ENCODE measurements at regions not wholly inside any gene's neighbourhood (a gene's known extent, or its start where the extent isn't known, plus 50 kb on each side); places are given as distances from the start of the nearest gene placed in this dataset.

DNA sequence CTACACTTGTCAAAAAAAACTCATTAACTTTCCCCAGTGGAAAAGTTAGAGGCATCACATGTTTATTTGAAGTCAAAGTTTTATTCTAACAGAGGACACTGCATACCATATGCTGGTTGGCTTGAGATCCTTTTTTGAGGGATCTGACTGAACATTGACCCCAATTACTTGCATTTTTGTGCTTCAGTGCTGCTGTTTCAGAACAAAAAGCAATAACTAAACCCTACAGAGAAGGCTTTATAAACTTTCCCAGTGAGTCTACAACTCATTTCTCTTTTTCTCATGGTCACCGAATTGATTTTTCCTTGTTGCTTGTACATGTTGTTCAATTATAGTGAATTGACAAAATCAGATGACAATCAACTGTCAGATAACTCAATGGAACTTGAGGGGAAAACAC, 69.3 kb upstream of the PHYHIPL start:
- TF ChIP-seq, protein P1, sequence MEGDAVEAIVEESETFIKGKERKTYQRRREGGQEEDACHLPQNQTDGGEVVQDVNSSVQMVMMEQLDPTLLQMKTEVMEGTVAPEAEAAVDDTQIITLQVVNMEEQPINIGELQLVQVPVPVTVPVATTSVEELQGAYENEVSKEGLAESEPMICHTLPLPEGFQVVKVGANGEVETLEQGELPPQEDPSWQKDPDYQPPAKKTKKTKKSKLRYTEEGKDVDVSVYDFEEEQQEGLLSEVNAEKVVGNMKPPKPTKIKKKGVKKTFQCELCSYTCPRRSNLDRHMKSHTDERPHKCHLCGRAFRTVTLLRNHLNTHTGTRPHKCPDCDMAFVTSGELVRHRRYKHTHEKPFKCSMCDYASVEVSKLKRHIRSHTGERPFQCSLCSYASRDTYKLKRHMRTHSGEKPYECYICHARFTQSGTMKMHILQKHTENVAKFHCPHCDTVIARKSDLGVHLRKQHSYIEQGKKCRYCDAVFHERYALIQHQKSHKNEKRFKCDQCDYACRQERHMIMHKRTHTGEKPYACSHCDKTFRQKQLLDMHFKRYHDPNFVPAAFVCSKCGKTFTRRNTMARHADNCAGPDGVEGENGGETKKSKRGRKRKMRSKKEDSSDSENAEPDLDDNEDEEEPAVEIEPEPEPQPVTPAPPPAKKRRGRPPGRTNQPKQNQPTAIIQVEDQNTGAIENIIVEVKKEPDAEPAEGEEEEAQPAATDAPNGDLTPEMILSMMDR (IDR thresholded peaks at IDR 0.05; ENCODE audit: insufficient read depth, low read depth, low read length), result no peak
- DNase-seq (ENCODE audit: low read depth), result no peak
- no peak overlapping the region for H3K4me3 ChIP-seq (ENCODE audit: low read depth, low read length)

DNA sequence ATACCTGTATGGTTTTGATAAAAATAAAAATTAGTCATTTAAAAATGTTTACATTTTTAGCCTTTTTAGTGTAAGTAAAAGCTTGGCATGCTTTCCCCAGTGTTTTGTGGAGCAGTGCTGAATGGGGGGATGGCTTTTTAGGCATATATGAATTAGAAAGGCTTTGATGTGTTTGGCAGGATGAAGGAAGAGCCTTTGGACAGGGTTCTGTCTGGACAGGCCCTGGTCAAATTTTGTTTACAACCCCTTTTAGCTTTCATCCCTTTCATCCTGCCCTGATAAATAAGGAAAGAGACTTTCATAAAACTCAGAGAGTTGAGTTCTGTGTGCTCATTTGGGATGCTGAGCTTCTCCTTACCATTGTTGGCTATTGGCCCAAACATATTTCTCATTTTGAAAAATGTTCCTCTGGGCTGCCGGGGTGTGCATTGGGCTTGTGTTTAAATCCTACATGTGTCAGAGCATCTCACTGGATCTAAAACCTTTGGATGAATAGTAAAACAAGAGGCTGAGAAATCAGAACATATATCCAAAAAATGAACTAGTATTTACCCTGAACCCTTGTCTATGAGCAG, 68.1 kb upstream of the PHYHIPL start:
- TF ChIP-seq, protein P1 (IDR thresholded peaks at IDR 0.05; ENCODE audit: insufficient read depth, low read depth, low read length), result no peak
- H3K4me3 ChIP-seq (ENCODE audit: low read depth, low read length), result no peak overlapping the region
- no peak for DNase-seq (ENCODE audit: low read depth)

DNA sequence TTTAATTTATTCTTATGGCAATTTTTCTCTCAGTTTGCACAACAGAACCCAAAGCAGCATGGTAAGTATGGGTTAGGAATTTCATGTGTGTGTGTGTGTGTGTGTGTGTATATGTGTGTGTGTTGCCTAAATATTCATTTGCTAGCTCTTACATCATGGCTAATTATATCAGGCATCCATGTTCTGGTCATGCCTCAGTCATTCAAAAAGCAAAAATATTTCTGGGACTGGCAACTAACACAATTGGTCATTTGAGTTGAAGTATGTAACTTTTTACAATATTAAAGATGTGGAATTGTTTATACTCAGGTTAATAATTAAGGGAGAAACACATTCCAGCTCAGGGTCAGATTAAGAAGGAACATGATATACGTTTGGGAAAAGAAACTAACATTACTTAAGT, 67.6 kb upstream of the PHYHIPL start:
- DNase-seq (ENCODE audit: low read depth), result no peak
- no peak overlapping the region for H3K4me3 ChIP-seq (ENCODE audit: low read depth, low read length)
- TF ChIP-seq, protein P1 (IDR thresholded peaks at IDR 0.05; ENCODE audit: insufficient read depth, low read depth, low read length), result no peak

DNA sequence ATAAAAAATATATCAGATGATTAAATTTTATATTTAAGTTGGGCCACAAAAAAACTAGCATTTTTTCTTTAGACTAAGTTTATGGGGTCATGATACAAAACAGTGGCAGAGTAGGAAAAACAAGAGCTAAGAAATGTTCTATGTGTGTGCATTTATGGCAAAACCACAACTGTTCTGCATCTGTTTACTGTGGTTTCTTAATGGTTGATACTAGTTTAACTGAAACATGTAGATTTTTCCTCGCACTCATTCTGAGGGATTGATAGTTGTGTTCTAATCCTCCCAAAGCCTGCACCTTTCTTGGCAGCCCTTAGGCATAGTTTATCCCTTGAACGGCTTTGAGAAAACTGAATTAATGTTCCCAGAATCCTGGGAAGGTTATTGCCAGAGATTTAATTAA, 66.6 kb upstream of the PHYHIPL start:
- DNase-seq (ENCODE audit: low read depth), result peak; percentile 20
- TF ChIP-seq, protein P1 (IDR thresholded peaks at IDR 0.05; ENCODE audit: insufficient read depth, low read depth, low read length), result no peak
- H3K4me3 ChIP-seq (ENCODE audit: low read depth, low read length), result no peak overlapping the region

DNA sequence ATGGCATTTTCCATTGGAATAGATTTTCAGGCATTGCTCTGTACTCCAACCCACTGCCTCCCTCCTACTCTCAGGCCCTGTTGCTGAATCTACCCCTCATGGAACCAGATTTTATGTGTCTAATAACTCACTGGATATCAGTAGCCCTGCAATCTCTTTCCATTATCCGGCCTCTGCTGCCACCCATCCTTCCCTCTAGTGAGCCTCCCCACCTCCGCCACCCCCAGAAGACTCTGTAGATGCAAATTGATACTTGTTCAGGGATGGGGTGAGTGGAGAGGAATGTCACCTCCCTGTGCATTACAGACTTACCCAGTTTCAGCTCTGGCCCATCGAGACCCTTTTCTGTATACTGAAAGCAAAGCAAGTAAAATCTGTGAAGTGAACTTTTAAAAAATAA, 52.3 kb upstream of the PHYHIPL start:
- DNase-seq (ENCODE audit: low read depth), result no peak
- TF ChIP-seq, protein P1 (IDR thresholded peaks at IDR 0.05; ENCODE audit: insufficient read depth, low read depth, low read length), result no peak
- H3K4me3 ChIP-seq (ENCODE audit: low read depth, low read length), result no peak overlapping the region

DNA sequence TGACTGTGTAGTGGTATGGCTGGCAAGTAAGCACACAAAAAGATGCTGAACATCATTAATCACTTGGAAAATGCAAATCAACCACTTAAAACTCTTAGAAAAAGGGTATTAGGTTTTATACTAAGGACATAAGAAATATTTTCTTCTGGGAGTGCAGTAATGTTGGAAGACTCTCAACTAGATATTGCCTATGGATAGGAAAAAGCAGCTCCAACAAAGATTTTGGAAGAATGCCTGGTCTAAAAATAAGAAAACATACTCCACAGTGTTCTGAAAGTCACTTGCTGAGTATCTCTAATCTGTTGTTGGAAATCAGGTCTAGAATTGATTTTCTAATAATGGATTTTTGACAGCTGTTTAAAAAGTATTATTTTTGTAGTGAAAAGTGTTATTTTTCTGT, 50.8 kb upstream of the PHYHIPL start:
- TF ChIP-seq, protein P1 (IDR thresholded peaks at IDR 0.05; ENCODE audit: insufficient read depth, low read depth, low read length), result no peak
- no peak overlapping the region for H3K4me3 ChIP-seq (ENCODE audit: low read depth, low read length)
- no peak for DNase-seq (ENCODE audit: low read depth)

DNA sequence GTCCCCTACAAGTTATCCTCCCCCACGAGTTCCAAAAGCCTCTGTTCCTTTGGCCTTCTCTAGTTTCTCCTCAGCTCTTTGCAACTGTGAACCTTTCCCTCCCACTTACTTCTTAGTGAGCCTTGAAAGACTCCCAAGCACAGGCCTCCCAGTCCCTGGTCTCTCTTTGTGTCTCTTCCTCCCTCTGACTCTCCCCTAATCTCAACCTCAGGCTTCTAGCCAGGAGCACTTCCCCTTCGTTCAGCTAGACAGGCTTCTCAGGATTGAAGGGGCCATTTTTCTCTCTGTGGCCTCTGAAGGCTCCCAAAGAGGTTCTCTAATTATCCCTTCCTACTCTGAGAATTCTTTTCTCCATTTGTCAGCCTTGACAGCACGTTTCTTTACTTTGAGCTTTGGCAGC, 50.2 kb upstream of the PHYHIPL start:
- H3K4me3 ChIP-seq (ENCODE audit: low read depth, low read length), result no peak overlapping the region
- TF ChIP-seq, protein P1 (IDR thresholded peaks at IDR 0.05; ENCODE audit: insufficient read depth, low read depth, low read length), result no peak
- no peak for DNase-seq (ENCODE audit: low read depth)
